ENCODE measurements at regions not wholly inside any gene's neighbourhood (a gene's known extent, or its start where the extent isn't known, plus 50 kb on each side); places are given as distances from the start of the nearest gene placed in this dataset.

DNA sequence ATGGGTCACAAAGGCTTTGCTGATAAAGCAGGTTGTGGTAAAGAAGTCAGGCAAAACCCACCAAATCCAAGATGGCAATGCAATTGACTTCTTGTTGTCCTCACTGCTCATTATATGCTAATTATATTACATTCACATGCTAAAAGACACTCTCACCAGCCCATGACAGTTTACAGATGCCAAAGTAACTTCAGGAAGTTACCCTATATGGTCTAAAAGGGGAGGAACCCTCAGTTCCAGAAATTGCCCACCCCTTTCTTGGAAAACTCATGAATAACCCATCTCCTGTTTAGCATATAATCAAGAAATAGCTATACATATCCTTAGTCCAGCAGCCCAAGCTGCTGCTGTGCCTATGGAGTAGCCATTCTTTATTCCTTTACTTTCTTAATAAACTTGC is 501.1 kb downstream of the MEI4 start:
- Mint-ChIP-seq H3K27ac (no peak overlapping the region), H3K4me3 (no peak overlapping the region), H3K36me3 (ENCODE audit: low read depth) (no peaks in the 10 kb centered on the region), H3K4me1 (no peaks in the 10 kb centered on the region), H3K27me3 (ENCODE audit: low read depth, poor library complexity) (no peaks in the 10 kb centered on the region), H3K9me3 (peaks cover 7% of the 10 kb centered on the region)
- no peak for DNase-seq
- TF ChIP-seq CTCF (IDR thresholded peaks at IDR 0.05): no peak

GRCh38 chr6:78157606-78158005 is 504.8 kb downstream of the MEI4 start:
- Mint-ChIP-seq H3K36me3 (ENCODE audit: low read depth) (no peaks in the 10 kb centered on the region), H3K9me3 (no peaks in the 10 kb centered on the region), H3K4me3 (no peak overlapping the region), H3K4me1 (no peaks in the 10 kb centered on the region), H3K27me3 (ENCODE audit: low read depth, poor library complexity) (no peaks in the 10 kb centered on the region), H3K27ac (no peak overlapping the region)
- TF ChIP-seq CTCF (IDR thresholded peaks at IDR 0.05): no peak
- no peak for DNase-seq

DNA sequence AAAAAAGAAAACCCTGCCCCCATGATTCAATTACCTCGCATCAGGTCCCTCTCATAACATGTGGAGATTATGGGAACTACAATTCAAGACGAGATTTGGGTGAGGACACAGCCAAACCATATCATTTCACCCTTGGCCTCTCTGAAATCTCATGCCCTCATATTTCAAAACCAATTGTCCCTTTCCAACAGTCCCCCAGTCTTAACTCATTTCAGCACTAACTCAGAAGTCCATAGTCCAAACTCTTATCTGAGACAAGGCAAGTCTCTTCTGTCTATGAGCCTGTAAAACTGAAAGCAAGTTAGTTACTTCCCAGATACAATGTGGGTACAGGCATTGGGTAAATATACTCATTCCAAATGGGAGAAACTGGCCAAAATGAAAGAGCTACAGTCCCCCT is 536.1 kb downstream of the MEI4 start:
- no peaks in the 10 kb centered on the region for H3K36me3 Mint-ChIP-seq (ENCODE audit: low read depth)
- H3K9me3 Mint-ChIP-seq: peaks cover 5% of the 10 kb centered on the region
- no peak for TF ChIP-seq CTCF (IDR thresholded peaks at IDR 0.05)
- no peaks in the 10 kb centered on the region for H3K27me3 Mint-ChIP-seq (ENCODE audit: low read depth, poor library complexity)
- H3K4me3 Mint-ChIP-seq: no peak overlapping the region
- no peak for DNase-seq
- no peak overlapping the region for H3K27ac Mint-ChIP-seq
- no peaks in the 10 kb centered on the region for H3K4me1 Mint-ChIP-seq

DNA sequence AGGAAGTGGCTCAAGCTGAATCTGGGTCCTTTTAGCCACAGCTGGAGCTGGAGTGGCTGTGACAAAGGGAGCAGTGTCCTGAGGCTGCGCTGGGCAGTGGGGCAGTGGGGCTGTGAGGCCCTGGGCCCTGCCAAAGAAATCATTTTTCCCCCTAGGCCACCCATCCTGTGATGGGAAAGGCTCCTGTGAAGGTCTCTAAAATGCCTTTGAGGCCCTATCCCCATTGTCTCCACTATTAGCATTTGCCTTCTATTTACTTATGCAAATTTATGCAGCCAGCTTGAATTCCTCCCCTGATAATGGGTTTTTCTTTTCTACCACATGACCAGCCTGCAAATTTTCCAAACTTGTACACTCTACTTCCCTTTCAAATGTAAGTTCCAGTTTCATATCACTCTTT is 539.2 kb downstream of the MEI4 start:
- H3K27ac Mint-ChIP-seq: no peak overlapping the region
- TF ChIP-seq CTCF (IDR thresholded peaks at IDR 0.05): no peak
- peaks cover 11% of the 10 kb centered on the region for H3K27me3 Mint-ChIP-seq (ENCODE audit: low read depth, poor library complexity)

DNA sequence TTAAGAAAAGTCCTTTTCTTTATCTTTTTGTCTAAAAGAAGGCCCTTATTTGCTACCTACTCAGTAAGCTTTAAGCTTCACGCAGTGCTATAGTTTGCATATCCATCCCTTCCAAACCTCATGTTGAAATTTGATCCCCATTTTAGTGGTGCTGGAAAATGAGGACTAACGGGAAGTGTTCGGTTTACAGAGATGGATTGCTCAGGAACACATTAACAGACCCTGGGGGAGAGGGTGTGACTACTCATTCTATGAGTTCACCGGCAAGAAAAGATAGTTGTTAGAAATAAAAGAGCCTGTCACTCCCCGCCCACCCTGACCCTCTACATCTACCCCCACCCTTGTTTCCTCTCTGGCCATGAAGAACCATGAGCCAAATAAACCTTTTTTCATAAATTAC is 546.2 kb downstream of the MEI4 start:
- no peak overlapping the region for H3K27ac Mint-ChIP-seq
- H3K4me3 Mint-ChIP-seq: no peak overlapping the region
- H3K36me3 Mint-ChIP-seq (ENCODE audit: low read depth): no peaks in the 10 kb centered on the region
- TF ChIP-seq CTCF (IDR thresholded peaks at IDR 0.05): no peak
- H3K4me1 Mint-ChIP-seq: peaks cover 5% of the 10 kb centered on the region
- H3K27me3 Mint-ChIP-seq (ENCODE audit: low read depth, poor library complexity): peaks cover 18% of the 10 kb centered on the region
- no peak for DNase-seq
- no peaks in the 10 kb centered on the region for H3K9me3 Mint-ChIP-seq

More for the DNA sequence above, 539.2 kb downstream of the MEI4 start:
- Mint-ChIP-seq H3K4me3 (no peak overlapping the region), H3K4me1 (no peaks in the 10 kb centered on the region), H3K9me3 (peaks cover 5% of the 10 kb centered on the region), H3K36me3 (ENCODE audit: low read depth) (no peaks in the 10 kb centered on the region)
- no peak for DNase-seq

DNA sequence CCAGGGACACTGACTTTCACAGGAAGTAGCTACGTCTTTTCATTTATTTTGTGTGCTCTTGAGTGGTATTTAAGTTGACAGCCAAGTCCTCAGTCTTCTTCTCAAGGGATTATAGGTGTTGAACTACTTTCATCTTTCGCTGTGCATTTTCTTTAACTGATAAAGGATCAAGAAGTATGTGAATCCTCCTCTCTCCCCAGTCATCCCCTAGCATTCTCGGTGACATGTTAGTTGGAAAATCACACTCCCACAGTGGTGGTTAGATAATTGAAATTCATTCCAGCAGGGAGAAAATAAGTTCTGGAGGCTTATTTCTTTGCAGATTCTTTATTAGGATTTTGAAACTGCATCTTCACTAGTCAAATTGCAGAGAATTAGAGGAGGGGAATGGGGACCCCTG is 569.4 kb downstream of the MEI4 start:
- H3K4me3 Mint-ChIP-seq: no peak overlapping the region
- H3K4me1 Mint-ChIP-seq: no peaks in the 10 kb centered on the region
- no peak for TF ChIP-seq CTCF (IDR thresholded peaks at IDR 0.05)
- H3K36me3 Mint-ChIP-seq (ENCODE audit: low read depth): no peaks in the 10 kb centered on the region
- H3K9me3 Mint-ChIP-seq: no peaks in the 10 kb centered on the region
- no peak overlapping the region for H3K27ac Mint-ChIP-seq
- no peaks in the 10 kb centered on the region for H3K27me3 Mint-ChIP-seq (ENCODE audit: low read depth, poor library complexity)
- DNase-seq: no peak
